ENCODE measurements at regions not wholly inside any gene's neighbourhood (a gene's known extent, or its start where the extent isn't known, plus 50 kb on each side); places are given as distances from the start of the nearest gene placed in this dataset.

- DNase-seq (ENCODE audit: low read depth), result no peak
- Histone ChIP-seq H3K27me3 (ENCODE audit: control insufficient read depth, insufficient read depth, low read length) (no peaks in the 10 kb centered on the region), H3K4me3 (ENCODE audit: low read depth, low read length) (no peak overlapping the region), H3K36me3 (ENCODE audit: control insufficient read depth, insufficient read depth, low read length) (no peaks in the 10 kb centered on the region)
- no peak for TF ChIP-seq CTCF (IDR thresholded peaks at IDR 0.05; ENCODE audit: insufficient read depth, low read length, poor library complexity, severe bottlenecking)
Measured at GRCh38 chr2:235162837-235163197, 211.0 kb downstream of the SH3BP4 start.

- no peak for DNase-seq (ENCODE audit: low read depth)
- no peak overlapping the region for H3K4me3 ChIP-seq (ENCODE audit: low read depth, low read length)
- no peak for TF ChIP-seq CTCF (IDR thresholded peaks at IDR 0.05; ENCODE audit: insufficient read depth, low read length, poor library complexity, severe bottlenecking)
- H3K36me3 ChIP-seq (ENCODE audit: control insufficient read depth, insufficient read depth, low read length), result no peaks in the 10 kb centered on the region
- H3K27me3 ChIP-seq (ENCODE audit: control insufficient read depth, insufficient read depth, low read length), result peaks cover 2% of the 10 kb centered on the region
Measured at GRCh38 chr2:235165136-235165535, 213.3 kb downstream of the SH3BP4 start.

- H3K4me3 ChIP-seq (ENCODE audit: low read depth, low read length), result no peak overlapping the region
- TF ChIP-seq CTCF (IDR thresholded peaks at IDR 0.05; ENCODE audit: insufficient read depth, low read length, poor library complexity, severe bottlenecking), result no peak
- DNase-seq (ENCODE audit: low read depth), result no peak
- no peaks in the 10 kb centered on the region for H3K36me3 ChIP-seq (ENCODE audit: control insufficient read depth, insufficient read depth, low read length)
- H3K27me3 ChIP-seq (ENCODE audit: control insufficient read depth, insufficient read depth, low read length), result peaks cover 2% of the 10 kb centered on the region
Measured at GRCh38 chr2:235165631-235166030, 213.8 kb downstream of the SH3BP4 start.

- Histone ChIP-seq H3K27me3 (ENCODE audit: control insufficient read depth, insufficient read depth, low read length) (peaks cover 2% of the 10 kb centered on the region), H3K4me3 (ENCODE audit: low read depth, low read length) (no peak overlapping the region), H3K36me3 (ENCODE audit: control insufficient read depth, insufficient read depth, low read length) (no peaks in the 10 kb centered on the region)
- DNase-seq (ENCODE audit: low read depth), result no peak
- TF ChIP-seq CTCF (IDR thresholded peaks at IDR 0.05; ENCODE audit: insufficient read depth, low read length, poor library complexity, severe bottlenecking), result no peak
Measured at GRCh38 chr2:235168174-235168979, 216.6 kb downstream of the SH3BP4 start.

- DNase-seq (ENCODE audit: low read depth), result no peak
- Histone ChIP-seq H3K4me3 (ENCODE audit: low read depth, low read length) (no peak overlapping the region), H3K27me3 (ENCODE audit: control insufficient read depth, insufficient read depth, low read length) (peaks cover 2% of the 10 kb centered on the region), H3K36me3 (ENCODE audit: control insufficient read depth, insufficient read depth, low read length) (no peaks in the 10 kb centered on the region)
- no peak for TF ChIP-seq CTCF (IDR thresholded peaks at IDR 0.05; ENCODE audit: insufficient read depth, low read length, poor library complexity, severe bottlenecking)
Measured at GRCh38 chr2:235170016-235170415, 218.2 kb downstream of the SH3BP4 start.

Measured in kidney epithelial cell (primary cell).